NT2/D1 (cell line): ENCODE measurements at regions not wholly inside any gene's neighbourhood (a gene's known extent, or its start where the extent isn't known, plus 50 kb on each side); places are given as distances from the start of the nearest gene placed in this dataset.

Source experiments
- DNase-seq: peaks from one replicate; pipeline ENCODE4 v3.0.0-alpha.2; 2011; ENCODE audit warnings: low read depth, low spot score
- H3K27me3 ChIP-seq: 2 replicates; pipeline ENCODE4 v1.6.0; 2011; ENCODE audit warnings: mild to moderate bottlenecking; ENCODE audit not compliant: insufficient read length, insufficient read depth
- H3K36me3 ChIP-seq: 2 replicates; pipeline ENCODE4 v1.6.1; 2011; ENCODE audit warnings: mild to moderate bottlenecking, low read length, mixed read lengths; ENCODE audit not compliant: insufficient read depth, insufficient read length
- H3K4me1 ChIP-seq: 2 replicates; pipeline ENCODE4 v1.5.1; 2011; ENCODE audit not compliant: insufficient read depth, insufficient read length
- H3K4me3 ChIP-seq: 2 replicates; pipeline ENCODE4 v1.5.1; 2011; ENCODE audit warnings: low read depth; ENCODE audit not compliant: insufficient read length
- H3K9ac ChIP-seq: 2 replicates; pipeline ENCODE4 v1.6.0; 2011; ENCODE audit warnings: low read depth; ENCODE audit not compliant: insufficient read length
- H3K9me3 ChIP-seq: 2 replicates; pipeline ENCODE4 v1.5.1; 2011; ENCODE audit warnings: mild to moderate bottlenecking, low read length; ENCODE audit not compliant: insufficient read depth
- SUZ12 ChIP-seq: IDR thresholded peaks from 2 replicates; pipeline ENCODE4 v1.6.1; 2011; ENCODE audit not compliant: insufficient read length, insufficient read depth; ENCODE audit errors: extremely low read depth
- YY1 ChIP-seq: IDR thresholded peaks from 2 replicates; pipeline ENCODE4 v1.6.1; 2011; ENCODE audit not compliant: insufficient read length, insufficient read depth
- ZNF274 ChIP-seq: IDR thresholded peaks from 2 replicates; pipeline ENCODE4 v1.6.1; 2011; ENCODE audit warnings: mild to moderate bottlenecking, low read depth, low read length

DNA sequence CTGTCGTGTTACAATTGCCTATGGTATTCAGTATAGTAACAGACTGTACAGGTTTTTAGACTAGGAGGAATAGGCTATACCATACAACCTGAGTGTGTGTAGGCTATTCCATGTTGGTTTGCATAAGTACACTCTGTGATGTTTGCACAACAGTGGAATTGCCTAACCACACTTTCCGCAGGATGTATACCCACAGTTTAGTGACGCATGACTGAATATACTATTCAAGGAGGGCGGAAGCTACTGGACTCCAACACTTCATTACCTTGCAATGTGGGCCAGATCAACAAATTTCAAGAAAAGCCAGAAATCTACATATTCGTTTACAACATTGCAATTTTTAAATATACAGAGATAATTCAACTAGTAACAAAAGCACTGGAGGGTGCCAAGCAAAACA lies 317.2 kb downstream of the PDGFC start:
- no peak for TF ChIP-seq ZNF274
- TF ChIP-seq YY1: no peak
- no peak for TF ChIP-seq SUZ12
- no peak overlapping the region for H3K4me3 ChIP-seq
- no peaks in the 10 kb centered on the region for H3K4me1 ChIP-seq
- H3K9ac ChIP-seq: no peak overlapping the region
- no peaks in the 10 kb centered on the region; the same call in 1 of the 2 replicates for H3K9me3 ChIP-seq
- H3K27me3 ChIP-seq: no peaks in the 10 kb centered on the region
- no peaks in the 10 kb centered on the region for H3K36me3 ChIP-seq
- DNase-seq: no peak

DNA sequence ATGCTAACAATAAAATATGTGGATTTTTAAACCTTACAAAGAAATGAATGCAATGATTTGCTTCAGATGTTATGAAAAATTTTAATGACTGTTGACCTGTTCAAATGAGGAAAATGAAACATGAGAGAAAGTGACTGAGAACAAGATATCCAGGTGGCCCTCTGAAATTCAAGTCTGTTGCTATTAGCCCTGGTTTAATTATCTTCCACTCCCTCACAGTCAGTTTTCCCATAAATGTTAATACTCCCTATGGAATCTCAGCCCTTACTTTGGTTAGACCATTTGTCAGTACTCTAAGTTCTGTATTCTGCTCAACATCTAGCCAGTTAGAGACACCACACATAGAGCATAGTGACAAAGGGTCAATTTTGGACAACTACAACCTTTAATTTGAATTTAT lies 327.8 kb downstream of the PDGFC start:
- Histone ChIP-seq H3K4me3 (no peak overlapping the region), H3K36me3 (no peaks in the 10 kb centered on the region), H3K9ac (no peak overlapping the region), H3K4me1 (no peaks in the 10 kb centered on the region), H3K9me3 (no peaks in the 10 kb centered on the region), H3K27me3 (no peaks in the 10 kb centered on the region)
- no peak for TF ChIP-seq SUZ12
- no peak for TF ChIP-seq YY1
- TF ChIP-seq ZNF274: no peak
- no peak for DNase-seq

DNA sequence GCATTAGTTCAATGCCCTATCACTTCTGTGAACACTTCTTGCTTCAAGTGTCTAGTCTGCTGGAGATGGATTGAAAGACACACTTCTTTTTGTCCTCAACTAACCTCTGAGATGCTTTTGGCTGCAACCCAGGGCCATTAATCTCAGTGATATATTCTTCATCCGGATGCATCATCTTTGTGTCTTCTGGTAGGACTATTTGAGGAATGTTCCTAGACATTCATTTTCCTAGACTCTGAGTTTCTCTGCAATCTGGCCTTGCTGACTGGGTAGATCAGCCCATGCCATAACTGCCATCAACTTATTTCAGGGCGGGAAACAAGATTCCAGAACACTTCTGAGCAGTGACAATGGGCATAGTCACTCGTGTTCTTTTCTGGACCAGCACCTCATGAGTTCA lies 329.4 kb downstream of the PDGFC start:
- TF ChIP-seq ZNF274: no peak
- TF ChIP-seq YY1: no peak
- TF ChIP-seq SUZ12: no peak
- Histone ChIP-seq H3K4me3 (no peak overlapping the region), H3K9me3 (no peaks in the 10 kb centered on the region), H3K36me3 (no peaks in the 10 kb centered on the region), H3K9ac (no peak overlapping the region), H3K4me1 (no peaks in the 10 kb centered on the region), H3K27me3 (no peaks in the 10 kb centered on the region)
- no peak for DNase-seq

DNA sequence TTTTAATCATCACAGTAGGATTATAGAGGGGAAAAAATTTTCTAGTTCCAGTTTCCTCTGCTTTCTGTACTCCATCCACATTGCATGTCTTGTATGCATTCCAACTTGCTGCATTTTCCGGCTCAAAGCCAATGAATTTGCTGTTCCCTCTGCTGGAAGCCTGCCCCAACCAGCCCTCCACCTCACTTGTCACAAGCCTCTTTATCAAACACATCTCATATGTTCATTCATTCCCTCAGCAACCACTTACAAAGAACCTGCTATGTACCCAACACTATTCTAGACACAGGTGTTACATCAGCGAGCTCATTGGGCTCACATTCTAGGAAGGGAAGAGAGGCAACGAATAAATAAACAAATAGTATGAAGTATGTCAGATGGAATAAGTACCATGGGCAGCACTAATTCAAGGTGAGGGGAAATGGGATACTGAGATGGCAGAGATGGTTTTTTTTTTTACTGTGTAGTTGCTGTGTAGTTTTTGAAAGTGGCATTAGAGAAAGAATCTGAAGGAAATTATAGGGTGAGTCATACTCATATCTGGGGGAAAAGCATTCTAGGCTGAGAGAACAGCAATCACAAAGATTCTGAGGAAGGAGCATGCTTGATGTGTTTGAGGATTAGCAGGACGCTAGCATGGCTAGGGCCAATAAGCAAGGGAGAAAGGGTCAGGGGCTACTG lies 332.5 kb downstream of the PDGFC start:
- no peak overlapping the region for H3K9ac ChIP-seq
- no peaks in the 10 kb centered on the region for H3K27me3 ChIP-seq
- H3K36me3 ChIP-seq: no peaks in the 10 kb centered on the region
- H3K4me1 ChIP-seq: no peaks in the 10 kb centered on the region
- TF ChIP-seq SUZ12 (no peak), ZNF274 (no peak), YY1 (no peak)
- H3K4me3 ChIP-seq: no peak overlapping the region
- H3K9me3 ChIP-seq: no peaks in the 10 kb centered on the region
- DNase-seq: no peak

DNA sequence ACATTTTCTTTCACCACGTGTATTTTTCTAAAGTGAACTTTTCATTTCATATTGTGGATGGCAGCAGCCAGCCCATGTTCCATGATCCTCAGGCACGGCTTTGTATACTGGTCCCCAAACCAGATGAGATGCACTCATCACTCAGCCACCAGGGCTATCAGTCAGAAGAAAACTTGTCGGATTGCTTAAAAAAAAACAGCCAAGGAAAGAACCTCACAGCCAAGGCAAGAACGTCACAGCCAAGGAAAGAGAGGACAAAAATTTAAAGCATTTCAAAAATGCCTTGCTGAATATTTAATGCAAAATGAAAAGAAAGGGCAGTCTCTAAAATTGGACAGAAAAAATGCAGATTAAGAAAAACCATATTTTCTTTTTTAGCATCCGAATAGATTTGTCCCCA lies 333.3 kb downstream of the PDGFC start:
- H3K4me1 ChIP-seq: no peaks in the 10 kb centered on the region
- H3K9me3 ChIP-seq: no peaks in the 10 kb centered on the region
- DNase-seq: no peak
- H3K36me3 ChIP-seq: no peaks in the 10 kb centered on the region
- no peak overlapping the region for H3K4me3 ChIP-seq
- TF ChIP-seq YY1 (no peak), ZNF274 (no peak), SUZ12 (no peak)
- no peaks in the 10 kb centered on the region for H3K27me3 ChIP-seq
- no peak overlapping the region for H3K9ac ChIP-seq

DNA sequence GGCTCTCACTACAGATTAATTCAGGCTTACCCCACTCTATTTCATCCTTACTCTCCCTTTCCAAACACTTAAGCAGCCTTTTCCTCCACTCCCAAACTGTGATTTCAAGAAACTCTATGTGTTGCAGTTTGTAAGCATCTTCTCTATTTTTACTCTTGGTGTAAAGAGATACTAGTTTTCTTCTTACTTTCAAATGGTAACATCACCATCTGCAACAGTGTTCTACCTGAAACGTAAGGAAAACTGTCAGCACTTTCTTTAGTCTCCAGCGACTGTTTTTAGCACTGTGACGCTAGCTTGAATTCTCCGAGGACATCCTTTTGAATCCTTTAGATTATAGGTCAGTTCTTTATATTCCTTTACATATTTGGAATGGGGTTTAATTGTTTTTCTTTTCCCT lies 335.2 kb downstream of the PDGFC start:
- no peak for DNase-seq
- Histone ChIP-seq H3K4me3 (no peak overlapping the region), H3K9ac (no peak overlapping the region), H3K9me3 (no peaks in the 10 kb centered on the region), H3K27me3 (no peaks in the 10 kb centered on the region), H3K4me1 (no peaks in the 10 kb centered on the region), H3K36me3 (no peaks in the 10 kb centered on the region)
- TF ChIP-seq ZNF274: no peak

DNA sequence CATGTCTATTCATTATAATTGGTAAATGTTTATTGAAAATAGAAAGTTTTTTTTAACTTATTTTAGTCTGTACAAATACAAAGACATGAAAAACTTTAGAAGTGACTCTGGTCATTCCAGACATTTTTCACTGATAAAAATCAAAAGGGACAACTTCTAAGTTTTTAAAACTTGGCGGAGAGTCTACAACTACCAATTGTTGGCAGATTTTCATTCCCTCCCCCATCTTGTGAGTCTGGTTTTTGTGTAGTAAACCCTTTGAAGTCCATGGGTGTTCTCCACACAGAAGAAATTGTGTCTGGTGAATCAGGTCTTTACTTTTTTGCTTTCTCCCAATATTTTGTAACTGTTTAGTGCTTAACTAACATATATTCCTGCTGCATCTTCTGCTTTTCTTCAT lies 336.5 kb downstream of the PDGFC start:
- no peak overlapping the region for H3K4me3 ChIP-seq
- no peaks in the 10 kb centered on the region for H3K36me3 ChIP-seq
- no peak for TF ChIP-seq SUZ12
- no peak for TF ChIP-seq ZNF274
- no peak for TF ChIP-seq YY1
- H3K9ac ChIP-seq: no peak overlapping the region
- H3K27me3 ChIP-seq: no peaks in the 10 kb centered on the region
- no peaks in the 10 kb centered on the region for H3K9me3 ChIP-seq
- no peak for DNase-seq
- H3K4me1 ChIP-seq: no peaks in the 10 kb centered on the region

DNA sequence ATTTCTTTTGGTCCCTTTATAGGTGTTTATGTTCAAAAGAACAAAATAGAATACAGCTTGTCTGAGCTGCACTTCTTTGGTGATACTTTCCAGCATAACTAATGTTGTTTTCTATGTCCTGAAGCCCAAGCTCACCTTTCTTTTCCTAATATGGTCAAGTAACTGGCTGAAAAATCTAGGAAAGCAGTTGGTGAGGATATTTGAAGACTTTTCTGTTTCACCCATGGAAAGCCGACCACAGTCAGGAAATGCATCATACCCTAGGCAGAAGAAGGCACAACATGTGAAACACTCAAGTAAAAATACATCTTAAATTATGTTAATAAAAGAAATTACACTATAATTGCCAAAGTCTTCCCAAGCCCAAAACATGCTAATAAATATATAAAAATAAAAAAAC lies 337.0 kb downstream of the PDGFC start:
- H3K4me1 ChIP-seq: no peaks in the 10 kb centered on the region
- no peaks in the 10 kb centered on the region for H3K9me3 ChIP-seq
- no peak overlapping the region for H3K4me3 ChIP-seq
- no peak for TF ChIP-seq YY1
- TF ChIP-seq SUZ12: no peak
- no peak for TF ChIP-seq ZNF274
- no peaks in the 10 kb centered on the region for H3K36me3 ChIP-seq
- no peak overlapping the region for H3K9ac ChIP-seq
- H3K27me3 ChIP-seq: no peaks in the 10 kb centered on the region
- DNase-seq: no peak
